Kidney epithelial cell (primary cell): ENCODE measurements at regions not wholly inside any gene's neighbourhood (a gene's known extent, or its start where the extent isn't known, plus 50 kb on each side); places are given as distances from the start of the nearest gene placed in this dataset.
"Not testable (repeated sequence)": the region's sequence is repeated elsewhere in the genome, so short reads cannot be mapped to it uniquely, and the experiment has no call there.

Source experiments
- DNase-seq: peaks from one replicate; pipeline ENCODE4 v3.0.0-alpha.2; 2010; ENCODE audit warnings: low read depth
- H3K27me3 ChIP-seq: 2 replicates; pipeline ENCODE4 v1.6.0; 2011; ENCODE audit warnings: low read length; ENCODE audit not compliant: control insufficient read depth, insufficient read depth
- H3K36me3 ChIP-seq: 2 replicates; pipeline ENCODE4 v1.5.1; 2011; ENCODE audit warnings: low read length; ENCODE audit not compliant: control insufficient read depth, insufficient read depth
- H3K4me3 ChIP-seq: 2 replicates; pipeline ENCODE4 v1.5.1; 2011; ENCODE audit warnings: low read depth, mild to moderate bottlenecking, control low read depth, low read length
- CTCF ChIP-seq: IDR thresholded peaks from 2 replicates; pipeline ENCODE4 v1.5.1; 2011; ENCODE audit warnings: mild to moderate bottlenecking, moderate library complexity, low read length, control low read depth, inconsistent platforms; ENCODE audit not compliant: insufficient read depth, poor library complexity, severe bottlenecking

- Histone ChIP-seq H3K4me3 (no peak overlapping the region), H3K36me3 (no peaks in the 10 kb centered on the region), H3K27me3 (no peaks in the 10 kb centered on the region)
- DNase-seq, result no peak
- no peak for TF ChIP-seq CTCF
Measured at GRCh38 chr9:78103971-78104433, 72.4 kb upstream of the GNAQ start.

- H3K4me3 ChIP-seq, result no peak overlapping the region
- no peak for TF ChIP-seq CTCF
- no peaks in the 10 kb centered on the region for H3K36me3 ChIP-seq
- H3K27me3 ChIP-seq, result no peaks in the 10 kb centered on the region
- no peak for DNase-seq
Measured at GRCh38 chr9:78101247-78101646, 69.6 kb upstream of the GNAQ start.

- no peak for DNase-seq
- H3K4me3 ChIP-seq, result no peak overlapping the region
- H3K27me3 ChIP-seq, result no peaks in the 10 kb centered on the region
- TF ChIP-seq CTCF, result no peak
- H3K36me3 ChIP-seq, result no peaks in the 10 kb centered on the region
Measured at GRCh38 chr9:78097541-78097940, 65.9 kb upstream of the GNAQ start.

DNA sequence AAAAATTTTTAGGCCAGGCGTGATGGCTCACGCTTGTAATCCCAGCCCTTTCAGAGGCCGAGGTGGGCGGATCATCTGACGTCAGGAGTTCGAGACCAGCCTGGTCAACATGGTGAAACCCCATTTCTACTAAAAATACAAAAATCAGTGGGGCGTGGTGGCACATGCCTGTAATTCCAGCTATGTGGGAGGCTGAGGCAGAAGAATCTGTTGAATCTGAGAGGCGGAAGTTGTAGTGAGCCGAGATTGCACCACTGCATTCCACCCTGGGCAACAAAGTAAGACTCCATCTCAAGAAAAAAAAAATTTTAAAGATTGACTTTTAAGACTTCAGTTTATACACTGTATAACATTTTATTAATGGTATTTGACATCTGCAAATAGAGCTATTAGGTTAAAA, 60.1 kb upstream of the GNAQ start:
- Histone ChIP-seq H3K4me3 (no peak overlapping the region), H3K27me3 (no peaks in the 10 kb centered on the region), H3K36me3 (no peaks in the 10 kb centered on the region)
- no peak for DNase-seq
- no peak for TF ChIP-seq CTCF

GRCh38 chr9:78089111-78089510, 57.5 kb upstream of the GNAQ start:
- DNase-seq, result no peak
- TF ChIP-seq CTCF, result no peak
- H3K27me3 ChIP-seq, result no peaks in the 10 kb centered on the region
- no peak overlapping the region for H3K4me3 ChIP-seq
- H3K36me3 ChIP-seq, result no peaks in the 10 kb centered on the region

DNA sequence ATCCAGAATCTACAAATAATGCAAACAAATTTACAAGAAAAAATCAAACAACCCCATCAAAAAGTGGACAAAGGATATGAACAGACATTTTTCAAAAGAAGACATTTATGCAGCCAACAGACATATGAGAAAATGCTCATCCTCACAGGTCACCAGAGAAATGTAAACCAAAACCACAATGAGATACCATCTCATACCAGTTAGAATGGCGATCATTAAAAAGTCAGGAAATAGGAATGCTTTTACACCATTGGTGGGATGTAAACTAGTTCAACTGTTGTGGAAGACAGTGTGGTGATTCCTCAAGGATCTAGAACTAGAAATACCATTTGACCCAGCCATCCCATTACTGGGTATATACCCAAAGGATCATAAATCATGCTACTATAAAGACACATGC, 56.6 kb upstream of the GNAQ start:
- not testable (repeated sequence) for H3K4me3 ChIP-seq, H3K36me3 ChIP-seq, DNase-seq, H3K27me3 ChIP-seq
